GM21786 (cell line): ENCODE measurements at regions not wholly inside any gene's neighbourhood (a gene's known extent, or its start where the extent isn't known, plus 50 kb on each side); places are given as distances from the start of the nearest gene placed in this dataset.

ENCODE experiments used
- ATAC-seq: cut with Tn5 transposase; IDR thresholded peaks from one replicate; pipeline ENCODE4 v1.9.1; 2021; ENCODE audit not compliant: unreplicated experiment

DNA sequence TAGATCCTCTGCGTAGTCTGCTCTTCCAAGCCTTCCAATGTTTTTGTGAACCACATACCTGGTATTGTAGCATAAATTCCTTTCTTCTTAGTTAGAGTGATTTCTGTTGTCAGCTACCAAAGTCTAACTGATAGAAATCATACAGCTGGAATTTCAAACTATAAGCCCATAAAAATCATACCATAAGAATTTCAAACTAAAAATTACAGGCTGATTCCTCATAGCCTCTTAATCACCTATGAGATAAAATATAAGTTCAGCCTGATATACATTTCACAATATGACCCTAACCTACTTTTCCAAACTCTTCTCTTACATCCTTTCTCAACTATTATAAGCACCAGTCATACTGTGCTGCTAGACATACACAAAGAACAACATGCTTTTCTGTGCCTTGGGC, 64.8 kb downstream of the PTHLH start:
- ATAC-seq = no peak

DNA sequence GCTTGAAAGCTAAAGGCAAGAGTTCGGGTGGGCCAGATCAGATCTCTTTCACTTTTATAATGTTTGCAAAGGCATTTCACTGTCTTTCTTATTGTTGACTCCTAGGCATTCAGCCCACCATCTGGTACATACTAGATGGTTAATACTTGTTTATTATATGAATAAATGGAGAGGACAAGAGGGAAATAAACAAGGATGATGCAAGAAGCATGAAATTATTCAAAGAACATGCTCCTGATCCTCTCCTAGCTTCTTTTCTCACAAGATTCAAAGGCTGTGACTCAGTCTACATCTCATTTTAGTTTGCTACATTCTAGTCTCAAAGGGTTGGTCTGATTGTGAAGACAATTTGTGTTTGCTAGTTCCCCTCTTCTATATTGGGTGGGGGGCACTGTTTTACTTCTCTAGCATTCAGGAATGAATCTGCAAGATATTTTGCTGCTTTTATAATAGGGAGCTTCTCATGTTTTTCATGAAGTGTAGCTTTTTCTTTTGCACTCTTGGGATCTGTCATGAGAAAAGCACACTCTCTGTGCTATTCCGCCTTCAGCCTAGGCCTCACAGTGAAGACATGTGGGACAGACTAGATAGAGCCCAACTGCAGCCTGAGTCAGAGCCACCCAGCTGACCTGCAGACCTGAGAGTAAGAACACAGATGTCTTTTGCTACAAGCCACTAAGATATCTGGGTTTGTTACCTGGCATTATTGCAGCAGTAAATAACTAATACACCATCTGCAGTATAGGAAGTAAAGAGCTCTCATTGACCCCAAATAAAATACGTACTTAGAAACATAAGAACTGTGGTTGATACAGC, 65.7 kb downstream of the PTHLH start:
- no peak for ATAC-seq

DNA sequence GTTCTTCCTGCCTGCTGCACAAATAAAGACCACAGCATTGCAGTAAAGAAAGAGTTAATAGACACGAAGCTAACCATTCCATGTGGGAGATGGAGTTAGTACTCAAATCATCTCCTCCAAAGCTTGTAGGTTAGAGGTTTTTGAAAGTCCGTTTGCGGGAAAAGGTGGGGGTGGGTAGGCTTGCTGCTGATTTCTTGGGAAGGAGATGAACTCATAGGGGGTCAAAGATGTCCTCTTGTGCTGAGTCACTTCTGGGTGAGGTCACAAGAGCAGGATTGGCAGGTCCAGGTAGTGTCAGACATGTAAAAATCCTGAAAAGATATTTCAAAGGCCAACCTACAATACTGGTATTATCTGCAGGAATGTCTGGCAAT, 66.4 kb downstream of the PTHLH start:
- ATAC-seq = no peak

DNA sequence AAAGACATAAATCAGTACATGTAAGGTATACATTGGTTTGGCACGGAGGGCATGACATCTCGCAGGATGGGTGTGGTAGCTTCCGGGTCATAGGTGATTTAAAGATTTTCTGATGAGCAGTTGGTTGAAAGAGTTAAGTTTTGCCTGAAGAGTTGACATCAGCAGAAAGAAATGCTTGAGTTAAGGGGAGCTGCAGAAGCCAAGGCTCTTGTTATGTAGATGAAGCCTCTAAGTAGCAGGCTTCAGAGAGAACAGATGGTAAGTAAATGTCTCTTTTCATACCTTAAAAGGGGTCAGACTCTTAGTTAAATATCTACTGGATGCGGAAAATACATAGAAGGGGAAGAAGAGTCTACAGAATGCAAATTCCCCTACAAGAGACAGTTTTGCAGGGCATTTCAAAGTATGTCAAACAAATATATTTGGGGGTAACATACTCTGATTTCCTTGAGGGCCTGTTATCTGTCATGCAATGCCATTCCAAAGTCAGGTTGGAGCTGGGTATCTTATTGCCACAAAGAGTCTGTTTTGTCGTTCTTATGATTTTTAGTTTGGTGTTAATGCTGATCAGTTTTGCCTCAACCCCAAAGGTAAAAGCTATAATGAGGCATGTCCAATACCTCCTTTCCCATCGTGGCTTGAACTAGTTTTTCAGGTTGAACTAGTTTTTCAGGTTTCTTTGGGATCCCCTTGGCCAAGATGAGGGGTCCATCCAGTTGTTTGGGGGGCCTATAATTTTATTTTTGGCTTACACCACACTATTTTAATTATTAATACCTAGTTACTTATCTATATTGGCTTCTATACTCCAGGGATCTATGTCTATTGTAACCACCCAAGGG, 67.0 kb downstream of the PTHLH start:
- ATAC-seq = no peak

DNA sequence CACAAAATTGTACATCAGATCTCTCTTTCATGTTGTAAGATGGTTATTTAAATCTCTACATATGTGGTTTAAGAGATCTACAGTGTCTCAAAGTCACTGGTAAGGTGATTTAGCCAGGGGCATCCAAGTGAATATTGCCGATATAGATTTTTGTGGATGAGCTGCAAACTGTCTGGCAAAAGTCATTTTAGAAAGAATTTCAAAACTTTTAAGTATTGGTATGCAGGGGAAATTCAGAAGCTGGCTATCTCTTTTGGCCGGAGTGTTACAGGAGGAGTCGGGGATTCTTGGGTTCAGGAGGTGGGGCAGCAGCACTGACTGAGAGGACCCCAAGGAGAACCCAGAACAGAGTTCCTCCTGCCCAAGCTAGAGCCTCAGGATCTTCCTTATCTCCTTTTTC, 69.9 kb downstream of the PTHLH start:
- ATAC-seq = no peak

DNA sequence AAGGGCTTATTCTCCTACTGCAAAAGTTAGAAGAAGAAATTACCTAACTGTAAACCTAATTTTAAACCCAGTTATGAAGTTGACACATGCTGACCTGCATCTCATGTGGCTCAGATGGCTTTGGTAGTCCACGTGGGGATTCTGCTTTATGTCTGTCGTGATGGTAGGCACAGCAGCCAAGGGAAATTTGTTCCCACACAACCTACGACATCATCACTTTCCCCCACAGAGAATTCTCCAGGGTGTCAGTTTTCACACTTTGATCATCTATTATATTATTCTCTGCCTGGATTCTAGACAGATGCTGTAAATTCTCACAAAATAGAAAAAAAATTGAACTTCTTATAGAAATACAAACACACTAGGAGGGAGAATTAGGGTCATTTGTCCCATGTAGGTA, 70.6 kb downstream of the PTHLH start:
- no peak for ATAC-seq

DNA sequence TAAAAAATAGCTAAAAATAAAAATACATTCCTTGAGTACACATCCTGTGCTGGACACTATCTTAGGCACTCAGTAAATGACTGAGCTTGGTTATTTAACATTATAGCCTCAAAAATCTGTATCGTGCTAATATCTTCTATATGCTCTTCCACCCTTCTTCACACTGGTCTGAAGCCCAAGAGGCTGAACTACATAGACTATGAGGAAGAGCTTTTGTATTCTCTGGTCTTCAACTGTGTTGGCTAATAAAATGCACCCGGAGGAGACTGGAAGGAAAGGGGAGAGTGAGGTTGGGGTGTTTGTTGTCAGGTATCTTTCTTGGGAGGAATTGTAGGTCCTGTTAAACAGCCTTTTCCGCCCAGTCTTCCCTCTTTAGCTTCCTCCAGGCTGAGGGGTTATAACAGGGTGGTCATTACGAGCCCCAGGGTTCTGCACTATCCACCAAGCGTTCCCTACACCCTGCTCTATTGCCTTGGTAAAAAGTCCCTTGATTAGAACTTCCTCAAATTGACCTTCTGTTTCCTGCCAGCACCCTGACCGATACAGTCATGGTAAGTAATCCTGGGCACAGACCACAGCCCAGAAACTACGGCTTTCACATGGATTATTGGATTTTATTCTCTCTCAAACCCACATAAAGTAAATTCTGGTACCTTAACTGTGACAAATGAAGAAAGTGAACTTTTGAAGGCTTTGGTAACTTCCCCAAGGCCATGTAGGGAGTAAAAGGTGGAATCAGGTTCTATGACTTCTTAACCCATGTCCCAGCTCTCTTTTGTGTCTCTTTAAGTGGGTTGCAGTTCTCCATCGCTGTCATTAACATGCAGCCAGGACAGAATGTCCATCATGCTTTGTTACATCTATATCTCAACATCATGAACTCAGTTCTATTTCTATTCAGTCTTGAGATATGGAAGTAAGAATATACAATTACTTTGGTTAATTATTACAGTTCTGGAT, 71.3 kb downstream of the PTHLH start:
- no peak for ATAC-seq

DNA sequence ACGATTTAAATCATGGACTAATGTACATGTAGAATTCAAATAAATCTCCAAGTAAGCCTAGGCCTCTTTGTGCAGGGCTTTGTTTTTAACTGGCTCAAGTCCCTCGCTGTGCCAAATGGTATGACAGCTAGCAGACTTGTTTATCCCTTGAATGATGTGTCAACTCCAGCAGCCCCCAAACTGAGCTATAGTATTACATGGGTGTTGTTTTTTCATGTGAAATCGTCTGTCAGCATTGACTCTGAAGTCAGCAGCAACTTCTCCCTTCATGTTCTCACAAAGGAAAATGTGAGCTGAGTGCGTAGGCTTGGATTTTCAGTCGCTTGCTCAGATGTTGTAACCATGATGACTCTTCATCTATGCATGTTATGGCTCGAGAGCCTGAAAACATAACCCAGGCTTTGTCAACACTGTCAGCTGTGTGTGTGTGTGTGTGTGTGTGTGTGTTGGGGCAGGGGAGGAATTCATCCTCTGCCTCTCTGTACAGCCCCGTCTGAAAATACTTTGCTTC, 73.3 kb downstream of the PTHLH start:
- ATAC-seq = no peak

DNA sequence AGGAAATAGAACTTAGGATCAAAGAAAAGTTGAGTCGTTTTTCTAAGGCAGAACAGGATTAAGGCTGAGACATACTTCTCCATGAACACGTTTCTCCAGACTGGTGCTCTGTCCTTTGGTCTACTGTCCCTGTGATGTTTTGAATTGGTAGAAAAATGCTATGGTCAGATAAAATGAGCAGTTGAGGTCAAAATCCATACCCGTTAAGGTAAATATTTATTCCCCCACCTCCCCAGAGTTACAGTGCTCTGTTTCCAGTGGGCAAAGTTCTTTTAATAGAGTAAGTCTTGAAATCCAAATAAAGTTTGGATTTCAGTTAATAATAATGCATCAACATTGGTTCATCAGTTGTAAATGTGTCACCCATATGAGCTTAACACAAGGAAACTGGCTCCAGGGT, 74.5 kb downstream of the PTHLH start:
- ATAC-seq = no peak

DNA sequence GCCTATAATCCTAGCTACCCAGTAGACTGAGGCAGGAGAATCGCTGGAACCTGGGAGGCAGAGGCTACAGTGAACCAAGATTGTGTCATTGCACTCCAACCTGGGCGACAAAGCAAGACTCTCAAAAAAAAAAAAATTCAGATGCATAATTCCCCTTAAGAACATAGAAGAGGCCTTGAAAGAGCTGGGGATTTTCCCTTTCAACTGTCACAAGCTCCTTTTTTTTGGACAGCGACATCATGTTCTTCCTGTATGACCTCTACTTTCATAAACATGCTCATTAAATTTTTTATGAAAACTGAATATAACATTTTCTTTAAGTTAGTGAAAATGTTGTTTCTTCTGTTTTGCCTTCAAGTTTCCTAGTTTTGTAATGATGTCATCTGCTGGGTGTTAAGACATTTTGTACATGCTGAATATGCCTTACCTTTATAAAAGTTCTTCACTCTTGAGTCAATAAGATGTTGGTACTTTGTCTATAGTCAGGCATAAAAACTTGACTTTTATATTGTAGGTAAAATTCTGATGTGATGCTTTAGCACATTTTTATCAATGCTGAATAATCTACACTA, 76.0 kb downstream of the PTHLH start:
- ATAC-seq = no peak

DNA sequence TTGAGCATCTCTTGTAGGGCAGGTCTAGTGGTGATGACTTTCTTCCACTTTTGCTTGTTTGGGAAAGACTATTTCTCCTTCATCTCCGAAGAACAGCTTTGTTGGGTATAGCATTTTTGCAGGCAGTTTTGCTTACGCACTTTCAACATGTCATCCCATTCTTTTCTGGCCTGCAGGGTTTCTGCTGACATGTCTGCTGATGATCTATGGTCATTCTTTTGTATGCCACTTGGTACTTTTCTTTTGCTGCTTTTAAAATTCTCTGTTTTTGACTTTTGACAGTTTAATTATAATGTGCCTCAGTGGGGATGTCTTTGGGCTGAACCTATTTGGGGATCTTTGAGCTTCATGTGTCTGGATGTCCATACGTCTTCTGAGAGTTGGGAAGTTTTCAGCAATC, 78.2 kb downstream of the PTHLH start:
- no peak for ATAC-seq

DNA sequence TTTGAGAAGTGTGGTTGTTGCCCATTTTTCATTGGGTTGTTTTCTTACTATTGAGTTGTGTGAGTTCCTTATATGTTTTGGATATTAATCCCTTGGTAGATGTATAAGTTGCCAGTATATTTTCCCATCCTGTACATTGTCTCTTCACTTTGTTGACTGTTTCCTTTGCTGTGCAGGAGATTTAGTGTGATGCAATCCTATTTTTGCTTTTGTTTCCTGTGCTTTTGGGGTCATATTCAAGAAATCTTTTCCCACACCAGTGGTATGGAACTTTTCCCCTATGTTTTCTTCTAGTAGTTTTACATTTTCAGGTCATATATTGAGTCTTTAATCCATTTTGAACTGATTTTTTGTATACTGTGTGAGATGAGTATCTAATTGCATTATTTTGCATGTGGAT, 92.8 kb downstream of the PTHLH start:
- ATAC-seq = no peak

DNA sequence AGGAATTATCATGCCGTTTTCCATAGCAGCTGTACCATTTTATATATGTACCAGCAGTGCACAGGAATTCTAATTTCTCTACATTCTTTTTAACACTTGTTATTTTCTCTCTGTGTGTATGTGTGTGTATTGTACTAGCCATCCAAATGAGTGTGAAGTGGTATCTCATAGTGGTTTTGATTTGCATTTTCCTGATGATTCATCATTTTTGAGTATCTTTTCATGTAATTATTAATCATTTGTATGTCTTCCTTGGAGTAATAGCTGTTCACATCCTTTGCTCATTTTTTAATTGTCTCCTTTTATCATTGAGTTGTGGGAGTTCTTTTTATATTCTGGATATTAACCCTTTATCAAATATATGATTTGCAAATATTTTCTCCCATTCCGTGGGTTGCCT, 95.6 kb upstream of the MANSC4 start:
- ATAC-seq = no peak

DNA sequence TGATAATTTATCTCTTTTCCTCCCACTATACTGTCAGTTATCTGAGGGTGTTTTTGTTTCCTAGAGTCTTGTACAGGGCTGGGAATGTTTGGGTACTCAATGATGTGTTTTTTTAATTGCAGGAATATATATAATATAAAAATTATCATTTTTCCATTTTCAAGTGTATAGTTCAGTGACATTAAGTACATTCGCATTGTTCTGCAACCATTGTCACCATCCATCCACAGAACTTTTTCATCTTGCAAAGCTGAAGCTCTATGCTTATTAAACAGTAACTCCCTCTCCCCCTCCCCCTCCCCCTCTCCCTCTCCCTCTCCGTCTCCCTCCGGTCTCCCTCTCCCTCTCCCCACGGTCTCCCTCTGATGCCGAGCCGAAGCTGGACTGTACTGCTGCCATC, 93.0 kb upstream of the MANSC4 start:
- no peak for ATAC-seq

DNA sequence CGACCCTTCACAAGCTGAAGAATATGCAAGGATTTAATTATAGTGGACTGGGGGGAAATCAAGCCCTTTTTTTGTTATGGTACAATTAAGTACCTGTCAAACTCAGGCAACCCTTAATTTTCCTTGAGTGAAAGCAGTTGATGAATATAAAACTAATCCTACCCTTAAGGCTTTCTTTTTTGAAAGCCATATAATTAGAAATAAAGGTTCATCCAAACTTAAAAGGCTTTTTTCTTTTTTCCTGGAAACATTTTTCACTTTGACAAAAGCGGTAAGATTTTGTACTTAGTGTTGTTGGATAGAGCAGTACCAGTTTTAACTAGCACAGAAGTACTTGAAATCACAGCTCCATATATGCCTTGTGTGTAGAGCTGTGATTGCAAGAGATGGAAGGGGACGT, 91.9 kb upstream of the MANSC4 start:
- no peak for ATAC-seq

DNA sequence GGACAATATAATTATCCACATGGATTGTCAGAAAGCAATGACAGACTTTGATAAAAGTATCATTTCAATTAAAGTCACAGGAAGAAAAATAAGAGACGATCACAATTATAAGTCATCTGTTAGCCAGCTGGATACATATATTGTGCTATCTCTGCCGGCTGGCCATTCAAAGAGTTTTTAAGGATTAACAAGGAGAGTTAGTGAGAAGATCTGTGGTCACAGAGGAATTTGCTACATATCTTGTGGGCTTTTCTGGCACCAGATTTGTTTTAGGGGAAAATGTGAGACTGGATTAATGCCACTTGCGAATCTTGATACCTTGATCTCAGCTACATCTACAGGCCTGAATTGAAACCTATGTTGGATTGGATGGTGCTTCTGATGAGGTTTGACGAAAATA, 90.9 kb upstream of the MANSC4 start:
- ATAC-seq = no peak

DNA sequence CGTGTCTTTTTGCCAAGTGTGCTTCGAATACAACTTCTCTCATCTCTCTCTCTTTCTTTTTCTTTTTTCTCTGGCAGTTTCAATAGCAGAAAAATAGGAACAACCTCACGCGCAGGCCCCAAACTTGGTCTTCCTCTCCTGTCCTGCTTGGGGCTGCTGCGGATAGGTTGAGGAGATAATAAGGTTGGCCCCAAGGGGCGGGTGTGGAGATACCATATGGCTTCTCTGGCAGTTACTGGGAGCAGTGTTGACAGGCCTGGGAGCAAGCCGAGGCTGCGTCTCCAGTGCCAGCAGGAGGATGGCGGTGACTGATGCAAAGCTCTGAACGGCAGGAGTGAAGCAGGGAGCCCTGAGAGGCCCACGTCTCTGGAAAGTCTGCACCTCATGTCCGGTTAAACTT, 89.5 kb upstream of the MANSC4 start:
- ATAC-seq = no peak

DNA sequence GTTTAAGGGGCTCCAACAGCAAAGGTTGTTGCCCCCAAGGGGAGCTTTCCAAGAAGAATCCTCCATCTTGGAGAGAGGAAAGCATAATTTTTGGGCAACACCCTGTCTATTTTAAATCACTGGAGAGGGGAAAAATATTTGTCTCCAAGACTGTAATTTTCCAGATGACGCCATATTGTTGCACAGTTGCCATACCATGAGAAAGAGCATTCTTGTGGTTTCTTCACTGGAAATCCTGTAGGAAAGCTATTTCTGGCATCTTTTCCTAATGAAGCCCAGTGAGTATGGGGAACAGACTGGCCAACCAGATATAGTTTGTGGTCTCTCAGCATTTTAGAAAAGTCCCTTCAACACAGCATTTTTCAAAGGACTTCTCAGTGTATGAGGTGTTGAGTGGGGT, 88.1 kb upstream of the MANSC4 start:
- no peak for ATAC-seq

DNA sequence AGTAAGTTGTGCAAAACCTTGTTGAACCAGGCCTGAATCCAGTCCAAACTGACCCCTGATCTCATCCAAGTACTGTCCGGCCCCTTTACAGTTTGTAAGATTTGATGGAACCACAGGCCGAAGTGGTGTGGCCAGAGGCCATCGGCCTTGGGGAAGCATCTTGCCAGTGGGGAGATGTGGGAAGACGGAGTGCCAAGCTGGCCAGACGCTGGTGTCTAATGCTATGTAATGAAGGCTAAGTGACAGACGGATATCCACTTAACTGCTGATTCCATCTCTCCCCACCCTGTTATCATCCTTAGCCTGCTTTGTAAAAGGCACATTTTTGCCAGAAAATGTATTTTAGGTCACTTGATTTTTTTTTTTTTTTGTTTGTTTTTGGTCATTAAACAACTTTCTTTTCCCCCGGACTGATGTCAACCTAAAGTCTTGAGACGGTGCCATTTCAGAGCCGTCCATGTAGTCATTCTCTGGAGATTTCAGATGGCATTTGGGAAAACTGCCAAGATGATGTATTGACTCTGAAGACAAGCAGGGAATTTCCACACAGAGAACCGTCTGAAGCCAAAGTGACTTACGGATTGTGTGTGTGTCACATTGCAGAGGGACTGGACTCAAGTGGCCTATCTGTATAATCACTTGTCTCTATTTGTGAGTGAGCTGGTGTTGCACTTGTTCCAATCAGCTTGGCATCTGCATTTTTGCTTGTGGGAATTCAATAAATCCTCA, 86.5 kb upstream of the MANSC4 start:
- no peak for ATAC-seq

DNA sequence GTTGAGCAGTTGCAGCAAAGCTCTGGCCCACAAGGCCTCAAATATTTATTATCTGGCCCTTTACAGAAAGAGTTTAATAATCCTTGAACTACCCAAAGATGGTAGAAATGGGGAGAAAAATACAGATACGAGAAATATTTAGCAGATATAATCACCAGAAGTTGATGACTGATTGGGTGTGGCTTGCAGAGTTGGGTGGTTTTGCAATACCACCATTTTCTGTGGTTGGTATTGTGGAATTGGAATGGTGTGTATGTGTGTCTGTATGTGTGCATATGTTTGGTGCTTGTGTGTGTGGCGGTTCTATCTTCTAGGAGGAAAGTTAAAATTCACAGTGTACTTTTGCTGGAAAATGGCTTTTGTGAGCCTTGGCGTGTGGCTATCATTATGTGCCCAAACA, 85.4 kb upstream of the MANSC4 start:
- no peak for ATAC-seq
